ENCODE measurements at regions not wholly inside any gene's neighbourhood (a gene's known extent, or its start where the extent isn't known, plus 50 kb on each side); places are given as distances from the start of the nearest gene placed in this dataset.

DNA sequence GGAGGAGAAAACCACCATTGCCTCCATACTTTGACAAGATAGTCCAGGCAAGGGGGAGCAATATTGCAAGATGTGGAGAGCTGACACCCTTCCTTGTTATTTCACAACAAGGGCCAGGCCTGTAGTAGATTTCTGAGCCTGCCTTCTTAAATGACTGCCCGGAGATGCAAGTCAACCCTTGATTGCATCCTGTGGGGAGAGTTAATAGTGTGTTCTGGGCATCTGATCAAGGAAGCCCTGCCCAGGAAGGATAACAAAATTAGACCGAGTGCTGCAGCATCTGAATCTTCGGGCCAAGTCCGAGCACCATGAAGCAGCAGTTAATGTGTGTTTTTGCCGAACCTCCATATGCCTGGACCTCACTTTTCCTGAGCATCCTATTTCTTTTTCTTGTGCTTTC is 382.3 kb downstream of the PRDM2 start:
- Histone ChIP-seq H3K36me3 (ENCODE audit: insufficient read depth, low read length) (no peaks in the 10 kb centered on the region), H3K9ac (ENCODE audit: low read depth, low read length) (no peak overlapping the region), H3K9me3 (replicated peaks; ENCODE audit: low read length) (no peaks in the 10 kb centered on the region), H3K4me2 (ENCODE audit: low read length) (no peak overlapping the region), H3K4me3 (ENCODE audit: low read length) (no peak overlapping the region), H3K27me3 (ENCODE audit: control insufficient read depth, insufficient read depth, low read length) (no peaks in the 10 kb centered on the region), H3K4me1 (ENCODE audit: control insufficient read depth, insufficient read depth, low read length) (no peaks in the 10 kb centered on the region)

DNA sequence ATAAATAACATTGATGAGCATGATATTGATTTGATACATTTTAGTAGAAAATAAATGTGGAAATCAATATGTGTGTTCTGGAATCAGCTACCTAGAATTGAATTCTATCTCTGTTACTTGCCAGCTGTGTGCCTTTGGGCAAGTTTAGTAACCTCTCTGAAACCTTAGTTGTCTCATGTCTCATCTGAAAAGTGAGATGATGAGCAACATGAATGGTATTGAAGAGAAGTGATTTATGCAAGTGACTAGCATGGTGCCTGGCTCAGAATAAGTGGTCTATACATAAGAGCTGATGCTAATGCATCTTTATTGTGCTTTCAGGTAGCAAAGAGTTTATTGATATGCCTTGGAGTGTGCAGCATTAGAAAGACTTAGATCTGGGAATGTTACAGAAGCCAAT is 383.3 kb downstream of the PRDM2 start:
- Histone ChIP-seq H3K36me3 (ENCODE audit: insufficient read depth, low read length) (no peaks in the 10 kb centered on the region), H3K4me1 (ENCODE audit: control insufficient read depth, insufficient read depth, low read length) (no peaks in the 10 kb centered on the region)

DNA sequence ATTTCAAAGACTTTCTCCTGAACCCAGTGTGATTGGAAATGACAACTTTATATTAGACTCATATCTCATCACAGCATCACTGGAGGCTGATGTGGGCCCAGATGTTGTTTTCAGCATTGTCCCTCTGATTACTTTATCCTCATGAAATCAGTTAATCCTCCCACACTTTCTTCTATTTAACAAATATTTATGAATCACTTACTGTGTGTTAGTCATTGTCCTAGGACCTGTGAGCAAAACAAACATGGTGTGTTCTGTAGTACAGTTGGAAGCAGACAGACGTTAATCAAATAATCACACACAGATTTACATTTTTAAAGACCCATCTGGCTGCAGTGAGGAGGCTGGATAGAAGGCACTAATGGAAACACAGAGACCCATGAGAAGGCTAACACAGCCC is 383.7 kb downstream of the PRDM2 start:
- Histone ChIP-seq H3K9me3 (replicated peaks; ENCODE audit: low read length) (no peaks in the 10 kb centered on the region), H3K4me1 (ENCODE audit: control insufficient read depth, insufficient read depth, low read length) (no peaks in the 10 kb centered on the region), H3K9ac (ENCODE audit: low read depth, low read length) (no peak overlapping the region), H3K4me3 (ENCODE audit: low read length) (no peak overlapping the region), H3K4me2 (ENCODE audit: low read length) (no peak overlapping the region), H3K27me3 (ENCODE audit: control insufficient read depth, insufficient read depth, low read length) (no peaks in the 10 kb centered on the region), H3K36me3 (ENCODE audit: insufficient read depth, low read length) (no peaks in the 10 kb centered on the region)

More for the DNA sequence above, 383.3 kb downstream of the PRDM2 start:
- no peak overlapping the region for H3K4me2 ChIP-seq (ENCODE audit: low read length)
- H3K9ac ChIP-seq (ENCODE audit: low read depth, low read length), result no peak overlapping the region
- no peaks in the 10 kb centered on the region for H3K9me3 ChIP-seq (replicated peaks; ENCODE audit: low read length)
- H3K4me3 ChIP-seq (ENCODE audit: low read length), result no peak overlapping the region
- H3K27me3 ChIP-seq (ENCODE audit: control insufficient read depth, insufficient read depth, low read length), result no peaks in the 10 kb centered on the region

DNA sequence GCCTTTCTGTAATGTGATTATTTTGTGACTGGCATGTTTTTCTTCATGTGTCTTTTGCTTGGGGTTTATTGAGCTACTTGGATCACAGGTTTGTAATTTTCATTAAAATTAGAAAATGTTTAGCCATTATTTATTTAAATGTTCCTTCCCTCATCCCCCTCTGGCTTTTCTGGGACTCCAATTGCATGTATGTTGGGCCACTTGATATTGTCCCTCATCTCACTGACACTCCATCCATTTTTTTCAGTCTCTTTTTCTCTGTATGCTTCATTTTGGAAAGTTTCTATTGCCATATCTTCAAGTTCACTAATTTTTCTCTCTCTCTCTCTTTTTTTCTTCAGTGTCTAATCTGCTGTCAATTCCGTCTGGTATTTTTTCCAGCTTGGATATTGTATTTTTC is 390.1 kb downstream of the PRDM2 start:
- Histone ChIP-seq H3K4me3 (ENCODE audit: low read length) (no peak overlapping the region), H3K36me3 (ENCODE audit: insufficient read depth, low read length) (no peaks in the 10 kb centered on the region)

GRCh38 chr1:14090531-14090930 is 390.5 kb downstream of the PRDM2 start:
- H3K4me3 ChIP-seq (ENCODE audit: low read length), result no peak overlapping the region
- H3K9me3 ChIP-seq (replicated peaks; ENCODE audit: low read length), result peaks cover 4% of the 10 kb centered on the region
- no peaks in the 10 kb centered on the region for H3K4me1 ChIP-seq (ENCODE audit: control insufficient read depth, insufficient read depth, low read length)
- no peaks in the 10 kb centered on the region for H3K36me3 ChIP-seq (ENCODE audit: insufficient read depth, low read length)
- no peak overlapping the region for H3K4me2 ChIP-seq (ENCODE audit: low read length)
- no peaks in the 10 kb centered on the region for H3K27me3 ChIP-seq (ENCODE audit: control insufficient read depth, insufficient read depth, low read length)
- H3K9ac ChIP-seq (ENCODE audit: low read depth, low read length), result no peak overlapping the region

More for the DNA sequence above, 390.1 kb downstream of the PRDM2 start:
- Histone ChIP-seq H3K9ac (ENCODE audit: low read depth, low read length) (no peak overlapping the region), H3K27me3 (ENCODE audit: control insufficient read depth, insufficient read depth, low read length) (no peaks in the 10 kb centered on the region), H3K9me3 (replicated peaks; ENCODE audit: low read length) (peaks cover 4% of the 10 kb centered on the region), H3K4me1 (ENCODE audit: control insufficient read depth, insufficient read depth, low read length) (no peaks in the 10 kb centered on the region), H3K4me2 (ENCODE audit: low read length) (no peak overlapping the region)

GRCh38 chr1:14094611-14095400 is 394.8 kb downstream of the PRDM2 start:
- no peaks in the 10 kb centered on the region for H3K36me3 ChIP-seq (ENCODE audit: insufficient read depth, low read length)
- H3K4me1 ChIP-seq (ENCODE audit: control insufficient read depth, insufficient read depth, low read length), result no peaks in the 10 kb centered on the region
- H3K27me3 ChIP-seq (ENCODE audit: control insufficient read depth, insufficient read depth, low read length), result no peaks in the 10 kb centered on the region
- no peak overlapping the region for H3K9ac ChIP-seq (ENCODE audit: low read depth, low read length)
- H3K4me2 ChIP-seq (ENCODE audit: low read length), result no peak overlapping the region
- H3K9me3 ChIP-seq (replicated peaks; ENCODE audit: low read length), result peaks cover 4% of the 10 kb centered on the region
- H3K4me3 ChIP-seq (ENCODE audit: low read length), result no peak overlapping the region

- Histone ChIP-seq H3K4me2 (ENCODE audit: low read length) (no peak overlapping the region), H3K9me3 (replicated peaks; ENCODE audit: low read length) (no peaks in the 10 kb centered on the region), H3K9ac (ENCODE audit: low read depth, low read length) (no peak overlapping the region), H3K36me3 (ENCODE audit: insufficient read depth, low read length) (no peaks in the 10 kb centered on the region), H3K4me1 (ENCODE audit: control insufficient read depth, insufficient read depth, low read length) (no peaks in the 10 kb centered on the region), H3K27me3 (ENCODE audit: control insufficient read depth, insufficient read depth, low read length) (no peaks in the 10 kb centered on the region), H3K4me3 (ENCODE audit: low read length) (no peak overlapping the region)
Observed at GRCh38 chr1:14098294-14098913, 398.4 kb downstream of the PRDM2 start.

DNA sequence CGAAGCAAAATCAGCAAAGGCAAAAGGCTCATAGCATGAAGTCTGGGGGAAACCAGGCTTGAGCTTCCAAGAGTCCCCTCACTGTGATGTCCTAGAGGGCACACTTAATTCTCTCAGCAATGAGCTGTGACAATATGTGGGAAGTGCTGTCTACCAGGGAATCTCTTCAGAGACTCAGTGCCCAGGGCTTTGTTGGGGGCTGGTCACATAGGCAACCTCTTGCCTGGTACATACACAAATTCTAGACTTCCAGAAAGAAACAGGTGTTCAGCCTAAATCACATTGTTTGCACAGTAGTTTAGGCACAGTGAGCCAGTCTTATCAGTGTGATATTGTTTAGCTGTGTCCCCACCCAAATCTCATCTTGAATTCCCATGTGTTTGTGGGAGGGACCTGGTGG is 400.5 kb downstream of the PRDM2 start:
- Histone ChIP-seq H3K9ac (ENCODE audit: low read depth, low read length) (no peak overlapping the region), H3K4me1 (ENCODE audit: control insufficient read depth, insufficient read depth, low read length) (no peaks in the 10 kb centered on the region), H3K27me3 (ENCODE audit: control insufficient read depth, insufficient read depth, low read length) (no peaks in the 10 kb centered on the region), H3K9me3 (replicated peaks; ENCODE audit: low read length) (no peaks in the 10 kb centered on the region), H3K4me3 (ENCODE audit: low read length) (no peak overlapping the region), H3K36me3 (ENCODE audit: insufficient read depth, low read length) (no peaks in the 10 kb centered on the region), H3K4me2 (ENCODE audit: low read length) (no peak overlapping the region)

GRCh38 chr1:14100919-14101318 is 400.9 kb downstream of the PRDM2 start:
- H3K27me3 ChIP-seq (ENCODE audit: control insufficient read depth, insufficient read depth, low read length), result no peaks in the 10 kb centered on the region
- no peaks in the 10 kb centered on the region for H3K36me3 ChIP-seq (ENCODE audit: insufficient read depth, low read length)
- no peak overlapping the region for H3K4me2 ChIP-seq (ENCODE audit: low read length)
- H3K4me3 ChIP-seq (ENCODE audit: low read length), result no peak overlapping the region
- no peaks in the 10 kb centered on the region for H3K9me3 ChIP-seq (replicated peaks; ENCODE audit: low read length)
- H3K4me1 ChIP-seq (ENCODE audit: control insufficient read depth, insufficient read depth, low read length), result no peaks in the 10 kb centered on the region
- no peak overlapping the region for H3K9ac ChIP-seq (ENCODE audit: low read depth, low read length)

DNA sequence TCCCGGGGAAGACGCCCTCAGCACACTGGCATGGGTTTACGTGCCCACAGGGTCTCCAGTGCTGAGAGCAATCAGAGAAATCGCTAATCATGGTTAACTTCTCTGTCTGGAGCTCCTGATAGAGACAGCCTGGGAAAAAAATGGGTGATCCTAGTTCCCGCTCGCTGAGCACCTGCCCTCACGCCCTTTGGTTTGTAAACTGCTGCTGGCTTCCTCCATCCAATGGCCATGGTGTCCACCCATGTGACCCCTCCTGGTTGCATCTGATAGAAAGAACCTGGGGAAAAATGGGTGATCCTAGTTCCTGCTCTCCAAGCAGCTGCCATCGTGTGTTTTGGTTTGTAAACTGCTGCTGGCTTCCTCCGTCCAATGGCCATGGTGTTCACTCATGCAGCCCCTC is 402.2 kb downstream of the PRDM2 start:
- Histone ChIP-seq H3K9me3 (replicated peaks; ENCODE audit: low read length) (no peaks in the 10 kb centered on the region), H3K4me2 (ENCODE audit: low read length) (no peak overlapping the region), H3K36me3 (ENCODE audit: insufficient read depth, low read length) (no peaks in the 10 kb centered on the region), H3K27me3 (ENCODE audit: control insufficient read depth, insufficient read depth, low read length) (no peaks in the 10 kb centered on the region), H3K4me3 (ENCODE audit: low read length) (no peak overlapping the region), H3K4me1 (ENCODE audit: control insufficient read depth, insufficient read depth, low read length) (no peaks in the 10 kb centered on the region), H3K9ac (ENCODE audit: low read depth, low read length) (no peak overlapping the region)

DNA sequence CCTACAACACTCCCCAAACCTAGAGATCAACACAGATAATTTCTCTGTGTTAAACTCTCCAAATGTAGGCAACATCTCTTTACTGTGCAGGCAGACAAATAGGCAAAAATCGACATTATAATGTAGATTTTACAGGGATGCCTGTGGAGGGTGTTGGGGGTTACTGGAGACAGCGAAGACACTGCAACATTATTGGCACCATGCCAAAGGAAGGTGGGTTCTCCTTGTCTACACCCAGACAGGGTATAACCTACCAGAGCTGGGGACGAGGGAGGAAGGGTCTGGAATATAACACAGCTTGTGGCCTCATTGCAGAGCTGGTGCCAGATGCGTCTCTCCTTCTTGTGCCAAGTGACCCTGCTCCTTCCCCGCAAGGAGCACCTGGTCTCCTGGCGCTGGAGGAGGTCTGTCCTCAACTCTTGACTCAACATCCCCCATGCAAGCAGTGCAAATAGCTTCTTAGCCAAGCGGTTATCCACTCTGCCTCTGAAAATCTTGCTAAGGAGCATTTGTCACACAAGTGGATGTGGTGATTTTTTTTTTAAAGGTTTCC is 404.0 kb downstream of the PRDM2 start:
- no peaks in the 10 kb centered on the region for H3K27me3 ChIP-seq (ENCODE audit: control insufficient read depth, insufficient read depth, low read length)
- H3K9me3 ChIP-seq (replicated peaks; ENCODE audit: low read length), result no peaks in the 10 kb centered on the region
- H3K36me3 ChIP-seq (ENCODE audit: insufficient read depth, low read length), result no peaks in the 10 kb centered on the region
- H3K9ac ChIP-seq (ENCODE audit: low read depth, low read length), result no peak overlapping the region
- no peak overlapping the region for H3K4me2 ChIP-seq (ENCODE audit: low read length)
- H3K4me1 ChIP-seq (ENCODE audit: control insufficient read depth, insufficient read depth, low read length), result no peaks in the 10 kb centered on the region
- H3K4me3 ChIP-seq (ENCODE audit: low read length), result no peak overlapping the region

DNA sequence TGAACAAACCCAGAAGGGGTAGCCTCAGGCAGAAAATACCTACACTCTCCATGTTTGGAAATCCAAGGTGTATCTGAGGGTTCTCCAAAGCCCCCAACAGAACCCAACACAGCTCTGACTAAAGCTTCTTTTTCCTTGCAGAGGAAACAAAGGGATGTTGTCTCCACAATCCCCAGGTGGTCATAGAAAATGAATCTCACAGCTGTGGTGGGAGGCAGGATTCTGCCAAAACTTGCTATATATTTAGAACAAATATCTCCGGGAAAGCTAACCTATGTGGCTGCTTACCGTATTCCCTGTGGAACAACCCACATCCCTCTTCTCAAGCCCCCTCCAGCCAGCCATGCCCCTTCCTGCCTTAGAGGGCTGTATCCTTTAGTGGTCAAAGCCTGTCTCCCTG is 406.1 kb downstream of the PRDM2 start:
- Histone ChIP-seq H3K4me3 (ENCODE audit: low read length) (no peak overlapping the region), H3K9me3 (replicated peaks; ENCODE audit: low read length) (no peaks in the 10 kb centered on the region), H3K4me1 (ENCODE audit: control insufficient read depth, insufficient read depth, low read length) (no peaks in the 10 kb centered on the region), H3K4me2 (ENCODE audit: low read length) (no peak overlapping the region), H3K27me3 (ENCODE audit: control insufficient read depth, insufficient read depth, low read length) (no peaks in the 10 kb centered on the region), H3K9ac (ENCODE audit: low read depth, low read length) (no peak overlapping the region), H3K36me3 (ENCODE audit: insufficient read depth, low read length) (no peaks in the 10 kb centered on the region)

All from skeletal muscle satellite cell (primary cell).